Activated CD4-positive, alpha-beta T cell treated with anti-CD3 and anti-CD28 coated beads, Interleukin-10, Interleukin-2, amounts not matched to agents 100 ng/mL and 50 ng/mL, durations not matched to agents 16 hours and 8 hours (primary cell): ENCODE measurements at regions not wholly inside any gene's neighbourhood (a gene's known extent, or its start where the extent isn't known, plus 50 kb on each side); places are given as distances from the start of the nearest gene placed in this dataset.

Source experiments
- DNase-seq: peaks from one replicate; pipeline ENCODE4 v3.0.0-alpha.2; 2020

GRCh38 chr11:112625814-112626213 is 335.4 kb upstream of the NCAM1 start:
- DNase-seq, result no peak

GRCh38 chr11:112626731-112627130 is 334.5 kb upstream of the NCAM1 start:
- no peak for DNase-seq

GRCh38 chr11:112627588-112628045 is 333.6 kb upstream of the NCAM1 start:
- no peak for DNase-seq

GRCh38 chr11:112628676-112629075 is 332.5 kb upstream of the NCAM1 start:
- no peak for DNase-seq

GRCh38 chr11:112630496-112630895 is 330.7 kb upstream of the NCAM1 start:
- no peak for DNase-seq

- DNase-seq, result no peak
These were observed 329.9 kb upstream of the NCAM1 start for GRCh38 chr11:112631333-112631732.

GRCh38 chr11:112632866-112633505 is 328.2 kb upstream of the NCAM1 start:
- DNase-seq, result no peak

GRCh38 chr11:112634551-112634950 is 326.7 kb upstream of the NCAM1 start:
- no peak for DNase-seq

GRCh38 chr11:112634995-112635737 is 326.1 kb upstream of the NCAM1 start:
- no peak for DNase-seq

- DNase-seq, result no peak
These were observed 324.1 kb upstream of the NCAM1 start for GRCh38 chr11:112637076-112637475.

GRCh38 chr11:112637876-112638275 is 323.3 kb upstream of the NCAM1 start:
- no peak for DNase-seq

GRCh38 chr11:112639469-112639868 is 321.8 kb upstream of the NCAM1 start:
- DNase-seq, result no peak

- no peak for DNase-seq
These were observed 317.8 kb upstream of the NCAM1 start for GRCh38 chr11:112643416-112643815.

GRCh38 chr11:112644410-112645131 is 316.6 kb upstream of the NCAM1 start:
- DNase-seq, result no peak

GRCh38 chr11:112649856-112650255 is 311.4 kb upstream of the NCAM1 start:
- DNase-seq, result no peak

- DNase-seq, result no peak
These were observed 310.7 kb upstream of the NCAM1 start for GRCh38 chr11:112650527-112650926.

- no peak for DNase-seq
These were observed 309.8 kb upstream of the NCAM1 start for GRCh38 chr11:112651386-112651785.

- no peak for DNase-seq
These were observed 308.3 kb upstream of the NCAM1 start for GRCh38 chr11:112652786-112653390.

GRCh38 chr11:112655371-112655770 is 305.8 kb upstream of the NCAM1 start:
- DNase-seq, result no peak

- no peak for DNase-seq
These were observed 304.3 kb upstream of the NCAM1 start for GRCh38 chr11:112656772-112657428.

- no peak for DNase-seq
These were observed 302.8 kb upstream of the NCAM1 start for GRCh38 chr11:112658431-112658878.

- no peak for DNase-seq
These were observed 300.1 kb upstream of the NCAM1 start for GRCh38 chr11:112661146-112661545.

GRCh38 chr11:112661571-112661970 is 299.6 kb upstream of the NCAM1 start:
- no peak for DNase-seq
